ENCODE measurements at regions not wholly inside any gene's neighbourhood (a gene's known extent, or its start where the extent isn't known, plus 50 kb on each side); places are given as distances from the start of the nearest gene placed in this dataset.

DNA sequence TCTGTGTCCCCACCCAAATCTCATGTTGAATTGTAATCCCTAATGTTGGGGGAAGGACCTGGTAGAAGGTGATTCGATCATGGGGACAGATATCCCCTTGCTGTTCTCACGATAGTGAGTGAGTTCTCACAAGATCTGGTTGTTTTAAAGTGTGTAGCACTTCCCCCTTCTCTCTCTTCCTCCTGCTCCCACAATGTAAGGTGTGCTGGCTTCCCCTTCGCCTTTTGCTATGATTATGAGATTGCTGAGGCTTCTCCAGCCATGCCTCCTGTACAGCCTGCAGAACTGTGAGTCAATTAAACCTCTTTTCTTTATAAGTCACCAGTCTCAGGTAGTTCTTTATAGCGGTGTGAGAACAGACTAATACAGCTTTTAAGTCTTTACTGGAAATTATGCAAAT lies 193.3 kb upstream of the RBBP8 start:
- no peak overlapping the region for H3K4me3 ChIP-seq (ENCODE audit: low read depth in 1 of 2, low read length in 2 of 2)
- H2AFZ ChIP-seq (ENCODE audit: low read depth, low read length), result no peak overlapping the region
- TF ChIP-seq, protein P1, sequence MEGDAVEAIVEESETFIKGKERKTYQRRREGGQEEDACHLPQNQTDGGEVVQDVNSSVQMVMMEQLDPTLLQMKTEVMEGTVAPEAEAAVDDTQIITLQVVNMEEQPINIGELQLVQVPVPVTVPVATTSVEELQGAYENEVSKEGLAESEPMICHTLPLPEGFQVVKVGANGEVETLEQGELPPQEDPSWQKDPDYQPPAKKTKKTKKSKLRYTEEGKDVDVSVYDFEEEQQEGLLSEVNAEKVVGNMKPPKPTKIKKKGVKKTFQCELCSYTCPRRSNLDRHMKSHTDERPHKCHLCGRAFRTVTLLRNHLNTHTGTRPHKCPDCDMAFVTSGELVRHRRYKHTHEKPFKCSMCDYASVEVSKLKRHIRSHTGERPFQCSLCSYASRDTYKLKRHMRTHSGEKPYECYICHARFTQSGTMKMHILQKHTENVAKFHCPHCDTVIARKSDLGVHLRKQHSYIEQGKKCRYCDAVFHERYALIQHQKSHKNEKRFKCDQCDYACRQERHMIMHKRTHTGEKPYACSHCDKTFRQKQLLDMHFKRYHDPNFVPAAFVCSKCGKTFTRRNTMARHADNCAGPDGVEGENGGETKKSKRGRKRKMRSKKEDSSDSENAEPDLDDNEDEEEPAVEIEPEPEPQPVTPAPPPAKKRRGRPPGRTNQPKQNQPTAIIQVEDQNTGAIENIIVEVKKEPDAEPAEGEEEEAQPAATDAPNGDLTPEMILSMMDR (IDR thresholded peaks at IDR 0.05; ENCODE audit: borderline replicate concordance, extremely low read depth, low read length, poor library complexity, severe bottlenecking), result no peak
- TF ChIP-seq EZH2 (IDR thresholded peaks at IDR 0.05; ENCODE audit: borderline replicate concordance, low read depth, low read length, severe bottlenecking), result no peak
- no peaks in the 10 kb centered on the region for H3K79me2 ChIP-seq (ENCODE audit: insufficient read depth, low read length)
- H3K4me1 ChIP-seq (ENCODE audit: insufficient read depth, low read length), result peaks cover 5% of the 10 kb centered on the region; the same call in 1 of the 2 replicates
- no peak overlapping the region for H3K27ac ChIP-seq (ENCODE audit: low read length)
- no peak overlapping the region for H3K4me2 ChIP-seq (ENCODE audit: insufficient read depth, low read length)
- no peaks in the 10 kb centered on the region for H3K9me3 ChIP-seq (ENCODE audit: insufficient read depth, low read length, severe bottlenecking)
- H3K27me3 ChIP-seq (ENCODE audit: insufficient read depth, low read length, poor library complexity), result no peaks in the 10 kb centered on the region
- no peak overlapping the region for H3K9ac ChIP-seq (ENCODE audit: low read depth, low read length)
- no peaks in the 10 kb centered on the region for H3K36me3 ChIP-seq (ENCODE audit: insufficient read depth, low read length)
- DNase-seq (no peak), ATAC-seq (ENCODE audit: insufficient read depth, low read depth) (no peak)
- H4K20me1 ChIP-seq (ENCODE audit: insufficient read depth, low read length), result no peaks in the 10 kb centered on the region

DNA sequence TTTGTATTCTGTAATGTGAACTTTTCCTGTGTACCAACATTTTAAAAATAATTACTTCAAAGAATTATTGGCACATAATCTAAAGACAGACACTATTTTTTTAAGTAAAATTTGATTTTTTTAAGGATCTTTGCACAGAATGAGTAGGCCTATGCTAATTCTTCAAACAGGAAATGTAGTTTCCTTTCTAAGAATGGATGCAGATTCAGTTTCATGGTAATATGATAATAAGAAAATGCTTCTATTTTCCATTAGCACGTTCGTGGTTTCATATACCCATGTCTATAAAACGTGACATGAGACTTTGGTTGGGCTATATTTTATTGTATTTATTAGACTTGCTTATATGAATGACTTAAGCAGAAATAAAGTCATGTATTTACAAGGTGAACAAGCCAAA lies 191.8 kb upstream of the RBBP8 start:
- Histone ChIP-seq H3K36me3 (ENCODE audit: insufficient read depth, low read length) (no peaks in the 10 kb centered on the region), H3K79me2 (ENCODE audit: insufficient read depth, low read length) (no peaks in the 10 kb centered on the region), H3K9me3 (ENCODE audit: insufficient read depth, low read length, severe bottlenecking) (no peaks in the 10 kb centered on the region), H3K4me2 (ENCODE audit: insufficient read depth, low read length) (no peak overlapping the region), H2AFZ (ENCODE audit: low read depth, low read length) (no peak overlapping the region), H3K4me3 (ENCODE audit: low read depth in 1 of 2, low read length in 2 of 2) (no peak overlapping the region), H3K27me3 (ENCODE audit: insufficient read depth, low read length, poor library complexity) (no peaks in the 10 kb centered on the region), H3K27ac (ENCODE audit: low read length) (no peak overlapping the region), H3K9ac (ENCODE audit: low read depth, low read length) (no peak overlapping the region), H3K4me1 (ENCODE audit: insufficient read depth, low read length) (peaks cover 5% of the 10 kb centered on the region; the same call in 1 of the 2 replicates), H4K20me1 (ENCODE audit: insufficient read depth, low read length) (no peaks in the 10 kb centered on the region)
- TF ChIP-seq EZH2 (IDR thresholded peaks at IDR 0.05; ENCODE audit: borderline replicate concordance, low read depth, low read length, severe bottlenecking), result no peak
- TF ChIP-seq, protein P1 (IDR thresholded peaks at IDR 0.05; ENCODE audit: borderline replicate concordance, extremely low read depth, low read length, poor library complexity, severe bottlenecking), result no peak
- DNase-seq (no peak), ATAC-seq (ENCODE audit: insufficient read depth, low read depth) (no peak)

DNA sequence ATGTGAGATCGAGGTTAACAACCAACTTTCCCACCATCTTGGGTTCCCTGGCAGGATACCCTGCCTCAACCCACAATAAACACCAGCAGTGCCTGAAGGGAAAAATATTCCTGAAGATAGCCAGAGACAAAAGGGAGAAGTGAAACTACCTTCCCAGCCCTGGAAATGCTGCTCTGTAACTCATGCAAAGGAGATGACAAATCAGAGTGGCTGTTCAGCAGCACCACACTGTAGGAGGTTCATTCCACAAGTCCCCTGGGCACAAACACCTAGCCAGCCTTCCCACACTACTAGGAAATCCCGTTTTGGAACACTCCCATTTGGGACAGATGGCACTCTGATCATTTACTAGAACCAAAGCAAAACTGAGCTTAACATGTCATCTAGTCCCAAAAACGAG lies 190.7 kb upstream of the RBBP8 start:
- Histone ChIP-seq H3K79me2 (ENCODE audit: insufficient read depth, low read length) (no peaks in the 10 kb centered on the region), H3K27me3 (ENCODE audit: insufficient read depth, low read length, poor library complexity) (no peaks in the 10 kb centered on the region), H3K4me1 (ENCODE audit: insufficient read depth, low read length) (peaks cover 5% of the 10 kb centered on the region; the same call in 1 of the 2 replicates), H3K9ac (ENCODE audit: low read depth, low read length) (no peak overlapping the region), H3K4me3 (ENCODE audit: low read depth in 1 of 2, low read length in 2 of 2) (no peak overlapping the region), H3K27ac (ENCODE audit: low read length) (no peak overlapping the region), H4K20me1 (ENCODE audit: insufficient read depth, low read length) (no peaks in the 10 kb centered on the region), H3K36me3 (ENCODE audit: insufficient read depth, low read length) (no peaks in the 10 kb centered on the region), H2AFZ (ENCODE audit: low read depth, low read length) (no peak overlapping the region), H3K9me3 (ENCODE audit: insufficient read depth, low read length, severe bottlenecking) (no peaks in the 10 kb centered on the region), H3K4me2 (ENCODE audit: insufficient read depth, low read length) (no peak overlapping the region)
- DNase-seq (no peak), ATAC-seq (ENCODE audit: insufficient read depth, low read depth) (no peak)
- TF ChIP-seq EZH2 (IDR thresholded peaks at IDR 0.05; ENCODE audit: borderline replicate concordance, low read depth, low read length, severe bottlenecking), result no peak
- TF ChIP-seq, protein P1 (IDR thresholded peaks at IDR 0.05; ENCODE audit: borderline replicate concordance, extremely low read depth, low read length, poor library complexity, severe bottlenecking), result no peak

DNA sequence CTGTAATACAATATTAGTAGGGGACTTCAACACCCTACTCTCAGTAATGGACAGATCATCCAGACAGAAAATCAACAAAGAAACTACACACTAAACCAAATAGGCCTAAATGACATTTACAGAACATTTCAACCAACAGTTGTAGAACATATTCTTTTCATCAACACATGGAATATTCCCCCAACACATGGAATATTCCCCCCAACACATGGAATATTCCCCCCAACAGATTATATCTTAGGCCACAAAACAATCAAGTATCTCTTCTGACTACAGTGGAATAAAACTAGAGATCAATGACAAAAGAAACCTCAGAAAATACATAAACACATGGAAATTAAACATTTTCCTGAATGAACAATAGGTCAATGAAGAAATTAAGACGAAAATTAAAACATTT lies 187.2 kb upstream of the RBBP8 start:
- ATAC-seq (ENCODE audit: insufficient read depth, low read depth) (no peak), DNase-seq (no peak)
- TF ChIP-seq EZH2 (IDR thresholded peaks at IDR 0.05; ENCODE audit: borderline replicate concordance, low read depth, low read length, severe bottlenecking), result no peak
- TF ChIP-seq, protein P1 (IDR thresholded peaks at IDR 0.05; ENCODE audit: borderline replicate concordance, extremely low read depth, low read length, poor library complexity, severe bottlenecking), result no peak
- H3K27me3 ChIP-seq (ENCODE audit: insufficient read depth, low read length, poor library complexity), result peaks cover 3% of the 10 kb centered on the region
- no peak overlapping the region for H3K4me2 ChIP-seq (ENCODE audit: insufficient read depth, low read length)
- H3K9me3 ChIP-seq (ENCODE audit: insufficient read depth, low read length, severe bottlenecking), result no peaks in the 10 kb centered on the region
- no peaks in the 10 kb centered on the region for H4K20me1 ChIP-seq (ENCODE audit: insufficient read depth, low read length)
- H3K4me1 ChIP-seq (ENCODE audit: insufficient read depth, low read length), result peaks cover 3% of the 10 kb centered on the region; the same call in 1 of the 2 replicates
- no peak overlapping the region for H3K4me3 ChIP-seq (ENCODE audit: low read depth in 1 of 2, low read length in 2 of 2)
- no peak overlapping the region for H2AFZ ChIP-seq (ENCODE audit: low read depth, low read length)
- H3K27ac ChIP-seq (ENCODE audit: low read length), result no peak overlapping the region
- no peak overlapping the region for H3K9ac ChIP-seq (ENCODE audit: low read depth, low read length)
- no peaks in the 10 kb centered on the region for H3K36me3 ChIP-seq (ENCODE audit: insufficient read depth, low read length)
- no peaks in the 10 kb centered on the region for H3K79me2 ChIP-seq (ENCODE audit: insufficient read depth, low read length)

All from DND-41 (cell line).